ENCODE measurements at regions not wholly inside any gene's neighbourhood (a gene's known extent, or its start where the extent isn't known, plus 50 kb on each side); places are given as distances from the start of the nearest gene placed in this dataset.

- no peak for TF ChIP-seq CTCF (conservative IDR thresholded peaks at IDR 0.05; ENCODE audit: low read depth, low read length)
- TF ChIP-seq EZH2 (IDR thresholded peaks at IDR 0.05; ENCODE audit: borderline replicate concordance, low read depth, low read length, poor library complexity, severe bottlenecking), result no peak
Observed at GRCh38 chr22:19648419-19648929, 65.8 kb upstream of the SEPTIN5 start.
